LNCaP clone FGC (cell line): ENCODE measurements at regions not wholly inside any gene's neighbourhood (a gene's known extent, or its start where the extent isn't known, plus 50 kb on each side); places are given as distances from the start of the nearest gene placed in this dataset.

Source experiments
- DNase-seq: peaks from one replicate; pipeline ENCODE4 v3.0.0-alpha.2; 2011; ENCODE audit warnings: low read depth
- H3K4me3 ChIP-seq: 2 replicates; pipeline ENCODE4 v1.5.1; 2011; ENCODE audit warnings: mild to moderate bottlenecking, low read depth, low read length, control low read depth
- CTCF ChIP-seq: IDR thresholded peaks from 2 replicates; pipeline ENCODE4 v1.5.1; 2012; ENCODE audit warnings: mild to moderate bottlenecking; ENCODE audit not compliant: control insufficient read depth, insufficient read depth; ENCODE audit errors: extremely low read depth

DNA sequence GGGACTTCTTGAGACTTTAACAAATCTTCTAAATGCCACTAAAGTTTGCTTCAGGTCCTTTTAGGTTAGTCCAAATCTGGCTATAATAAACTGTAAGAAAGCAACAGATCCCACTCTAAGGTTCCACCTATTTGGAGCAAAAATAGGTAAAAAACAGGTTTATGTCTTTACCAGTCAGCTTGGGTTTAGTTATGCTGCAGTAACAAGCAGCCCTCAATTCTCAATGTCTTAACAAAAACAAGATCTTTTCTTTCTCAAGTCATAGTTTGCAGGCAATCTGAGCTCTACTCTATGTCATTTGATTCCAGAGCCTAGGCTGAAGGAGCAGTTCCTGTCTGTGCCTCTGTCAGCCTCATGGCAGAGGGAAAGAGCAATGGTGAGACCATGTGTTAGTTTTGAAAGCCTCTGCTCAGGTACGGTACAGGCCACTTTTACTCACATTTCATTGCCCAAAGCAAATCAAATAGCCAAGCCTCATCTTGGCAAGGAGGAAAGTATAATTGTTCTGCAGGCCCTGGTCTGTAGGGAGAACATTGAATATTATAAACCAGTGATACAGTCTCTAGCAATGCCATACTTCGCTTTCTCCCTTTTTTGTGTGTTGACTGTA is 108.6 kb downstream of the CD83 start:
- no peak for TF ChIP-seq CTCF

GRCh38 chr6:14228571-14228970 is 111.0 kb downstream of the CD83 start:
- TF ChIP-seq CTCF: no peak
- no peak overlapping the region for H3K4me3 ChIP-seq
- DNase-seq: no peak

More for the DNA sequence above, 108.6 kb downstream of the CD83 start:
- H3K4me3 ChIP-seq: no peak overlapping the region
- DNase-seq: no peak

- DNase-seq: peak; percentile 72
- no peak for TF ChIP-seq CTCF
Observed at GRCh38 chr6:14231071-14231483, 113.5 kb downstream of the CD83 start.

GRCh38 chr6:14231501-14232280 is 114.1 kb downstream of the CD83 start:
- H3K4me3 ChIP-seq: no peak overlapping the region
- no peak for DNase-seq
- TF ChIP-seq CTCF: no peak

More at GRCh38 chr6:14231071-14231483, 113.5 kb downstream of the CD83 start:
- H3K4me3 ChIP-seq: no peak overlapping the region

DNA sequence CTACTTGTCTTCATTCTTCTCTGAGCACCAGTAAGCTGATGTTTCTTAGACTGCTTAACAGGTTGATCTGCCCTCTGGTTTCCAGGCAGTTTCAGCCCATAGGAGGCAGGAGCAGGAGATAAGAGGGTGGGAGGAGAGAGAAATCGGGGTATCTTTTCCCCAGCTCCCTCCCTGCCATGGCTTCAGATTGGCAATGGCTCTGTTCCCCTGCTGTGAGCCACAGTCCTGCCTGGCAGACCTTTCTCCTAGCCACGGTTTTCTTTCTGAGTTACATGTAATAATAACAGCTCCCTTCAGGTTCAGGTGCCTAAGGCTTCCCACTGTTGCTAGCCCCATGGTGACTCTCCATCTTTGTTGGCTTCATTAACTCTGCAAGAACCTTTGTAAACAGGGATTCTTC is 115.3 kb downstream of the CD83 start:
- no peak for DNase-seq
- TF ChIP-seq CTCF: no peak
- no peak overlapping the region for H3K4me3 ChIP-seq

GRCh38 chr6:14235653-14236356 is 118.2 kb downstream of the CD83 start:
- no peak overlapping the region for H3K4me3 ChIP-seq
- no peak for DNase-seq
- no peak for TF ChIP-seq CTCF
